Activated CD4-positive, CD25-positive, alpha-beta regulatory T cell treated with anti-CD3 and anti-CD28 coated beads, Interleukin-2, amount 50 U/mL, for 72 hours (primary cell): ENCODE measurements at regions not wholly inside any gene's neighbourhood (a gene's known extent, or its start where the extent isn't known, plus 50 kb on each side); places are given as distances from the start of the nearest gene placed in this dataset.

Experiments used
- DNase-seq: peaks from one replicate; pipeline ENCODE4 v3.0.0; 2021

DNA sequence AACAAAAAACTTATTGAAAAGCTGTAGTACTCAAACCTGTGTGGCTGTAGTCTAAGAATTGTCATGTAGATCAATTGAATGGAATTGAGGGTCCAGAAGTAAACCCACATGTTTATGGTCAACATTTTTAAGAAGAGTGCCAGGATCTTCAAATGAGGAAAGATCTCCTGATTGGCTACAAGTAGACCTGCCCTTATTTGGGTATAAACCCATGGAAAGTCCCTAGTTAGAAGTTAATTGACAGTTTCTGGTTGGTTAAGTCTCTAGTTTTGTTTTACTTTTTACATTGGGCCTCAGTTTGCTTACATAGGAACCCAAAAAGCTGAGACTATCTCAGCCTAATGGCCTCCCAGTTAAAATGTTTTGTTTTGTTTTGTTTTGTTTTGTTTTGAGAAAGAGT, 91.9 kb upstream of the RESF1 start:
- DNase-seq: no peak

DNA sequence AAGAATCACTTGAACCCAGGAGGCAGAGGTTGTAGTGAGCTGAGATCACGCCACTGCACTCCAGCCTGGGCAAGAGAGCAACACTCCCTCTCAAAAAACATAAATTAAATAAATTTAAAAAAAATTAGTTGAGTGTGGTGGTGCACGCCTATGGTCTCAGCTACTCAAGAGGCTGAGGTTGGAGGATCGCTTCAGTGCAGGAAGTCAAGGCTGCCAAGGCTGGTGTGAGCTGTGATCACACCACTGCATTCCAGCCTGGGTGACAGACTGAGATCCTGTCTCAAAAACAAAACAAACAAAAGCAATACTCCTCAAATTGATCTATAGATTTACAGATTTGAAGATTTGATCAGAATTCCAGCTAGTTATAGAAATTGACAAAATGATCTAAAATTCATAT, 92.7 kb upstream of the RESF1 start:
- DNase-seq: no peak

DNA sequence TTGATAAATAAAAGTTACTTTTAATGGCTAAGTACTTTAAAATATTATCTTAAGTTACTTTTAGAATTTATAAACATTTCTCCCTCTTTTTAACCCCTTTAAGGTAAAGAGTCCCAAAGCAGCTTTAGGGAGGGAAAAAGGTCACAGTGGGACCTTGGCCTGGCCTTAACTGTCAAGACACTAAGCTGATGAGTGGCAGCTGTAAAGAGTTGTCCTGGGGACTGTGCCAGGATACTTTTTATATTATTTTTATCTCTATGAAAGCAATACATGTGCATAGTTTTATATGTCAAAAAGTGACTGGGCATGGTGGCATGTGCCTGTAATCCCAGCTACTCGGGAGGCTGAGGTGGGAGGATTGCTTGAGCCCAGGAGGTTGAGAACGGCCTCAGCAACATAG, 94.2 kb upstream of the RESF1 start:
- no peak for DNase-seq

DNA sequence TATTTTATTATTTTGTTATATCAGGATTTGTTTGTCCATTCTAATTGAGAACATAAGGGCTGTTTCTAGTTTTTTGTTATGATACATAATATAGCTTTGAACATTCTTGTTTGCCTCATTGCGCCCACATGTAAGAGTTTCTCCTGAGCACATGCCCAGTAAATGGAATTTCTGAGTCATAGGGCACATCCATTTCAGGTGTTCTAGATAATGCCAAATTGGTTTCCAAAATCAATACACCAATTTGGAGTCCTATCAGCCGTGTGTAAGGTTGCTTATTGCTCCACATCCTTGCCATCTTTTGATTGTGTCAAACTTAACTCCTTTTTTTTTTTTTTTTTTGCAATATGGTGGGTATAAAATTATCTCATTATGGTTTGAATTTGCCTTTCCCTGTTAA, 97.9 kb upstream of the RESF1 start:
- no peak for DNase-seq

DNA sequence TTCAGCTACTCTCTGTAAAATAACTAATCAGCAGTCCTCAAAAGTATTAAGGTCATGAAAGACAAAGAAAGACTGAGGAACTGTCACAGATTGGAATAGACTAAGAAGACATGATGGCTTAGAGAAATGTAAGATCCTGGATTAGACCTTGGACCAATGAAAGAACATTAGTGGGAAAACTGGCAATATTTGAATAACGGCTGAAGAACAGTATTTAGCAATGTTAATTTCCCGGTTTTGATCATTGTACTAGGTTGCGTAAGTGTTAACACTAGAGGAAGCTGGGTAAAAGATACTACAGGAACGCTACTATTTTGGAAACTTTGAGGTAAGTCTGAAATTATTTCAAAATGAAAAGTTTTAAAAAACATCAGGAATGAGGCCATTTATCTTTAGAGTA, 98.8 kb upstream of the RESF1 start:
- DNase-seq: no peak

DNA sequence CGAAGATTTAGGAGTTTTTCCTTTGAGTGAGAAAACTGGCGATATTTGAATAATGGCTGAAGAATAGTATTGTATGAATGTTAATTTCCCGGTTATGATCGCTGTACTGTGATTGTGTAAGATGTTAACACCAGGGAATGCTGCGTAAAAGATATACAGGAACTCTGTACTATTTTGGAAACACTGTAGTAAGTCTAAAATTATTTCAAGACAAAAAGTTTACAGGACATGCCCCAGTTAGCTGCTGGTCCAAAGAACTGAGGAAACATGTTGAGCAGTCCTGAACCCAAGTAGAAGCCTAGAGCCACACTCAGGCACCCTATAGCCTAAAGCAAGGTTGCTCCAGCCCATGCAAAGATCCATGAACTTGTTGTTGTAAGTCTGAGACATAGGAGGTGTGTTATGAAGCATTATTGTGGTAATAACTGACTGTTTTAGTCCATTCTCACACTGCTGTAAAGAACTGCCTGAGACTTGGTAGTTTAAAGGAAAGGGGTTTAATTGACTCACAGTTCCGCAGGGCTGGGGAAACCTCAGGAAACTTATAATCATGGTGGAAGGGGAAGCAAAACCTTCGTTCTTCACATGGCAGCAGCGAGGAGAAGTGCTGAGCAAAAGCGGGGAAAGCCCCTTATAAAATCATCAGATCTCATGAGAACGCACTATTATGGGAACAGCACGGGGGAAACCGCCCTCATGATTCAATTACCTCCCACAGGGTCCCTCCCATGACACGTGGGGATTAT, 99.8 kb upstream of the RESF1 start:
- DNase-seq: no peak

DNA sequence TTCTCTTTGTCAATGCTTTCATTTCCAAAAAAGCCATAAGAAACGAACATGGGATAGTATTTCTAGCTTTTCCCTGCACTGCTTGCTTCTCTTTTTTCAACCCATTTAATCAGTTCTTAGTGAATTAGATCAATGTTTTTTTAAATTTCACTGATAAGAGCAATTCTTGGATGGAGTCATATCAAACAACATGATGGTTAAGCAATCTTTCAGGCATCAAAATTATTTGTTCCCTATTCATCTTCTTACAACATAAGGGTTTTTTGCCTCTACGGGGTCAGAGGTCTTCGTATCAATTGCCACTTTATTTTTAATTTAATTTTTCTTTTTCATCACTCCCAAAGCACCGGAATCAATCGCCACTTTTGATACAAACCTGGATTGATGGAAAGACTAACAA, 103.8 kb upstream of the RESF1 start:
- no peak for DNase-seq

DNA sequence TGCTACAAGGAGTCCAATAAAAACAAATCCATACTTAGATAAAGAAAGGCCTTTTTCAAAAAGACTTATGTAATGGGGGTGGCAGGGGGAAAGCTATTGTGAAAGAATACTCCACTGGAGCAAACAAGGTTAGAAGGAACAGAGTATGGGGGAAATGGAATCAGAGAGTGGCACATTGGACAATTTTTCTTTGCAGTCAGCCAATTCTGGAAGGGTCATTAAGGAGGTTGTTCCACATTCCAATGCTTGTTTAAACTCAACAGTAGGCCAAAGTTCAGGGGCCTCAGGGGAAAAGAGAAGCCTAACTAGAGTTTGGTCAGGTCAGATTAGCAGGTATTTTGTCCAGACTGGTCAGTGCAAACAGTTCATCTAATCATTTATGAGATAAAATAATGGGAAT, 105.2 kb upstream of the RESF1 start:
- DNase-seq: no peak

DNA sequence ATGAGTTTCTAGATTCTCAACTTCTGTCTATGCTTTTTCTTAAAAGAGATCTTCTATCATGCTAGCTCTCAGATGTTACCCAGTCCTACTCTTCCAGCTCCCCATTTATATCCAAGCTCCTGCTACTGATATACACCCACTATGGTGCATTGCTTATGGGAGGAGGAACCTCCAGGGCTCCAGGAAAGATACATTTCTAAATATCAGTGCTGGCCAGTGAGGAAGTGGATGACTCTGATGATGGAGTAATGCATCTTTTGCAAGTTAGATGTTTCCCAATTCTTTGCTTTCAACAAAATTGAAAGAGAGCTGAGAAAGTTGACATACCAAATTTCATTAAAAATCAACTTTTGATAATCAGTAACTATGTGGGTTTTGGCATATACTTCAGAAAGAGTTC, 105.7 kb upstream of the RESF1 start:
- no peak for DNase-seq

DNA sequence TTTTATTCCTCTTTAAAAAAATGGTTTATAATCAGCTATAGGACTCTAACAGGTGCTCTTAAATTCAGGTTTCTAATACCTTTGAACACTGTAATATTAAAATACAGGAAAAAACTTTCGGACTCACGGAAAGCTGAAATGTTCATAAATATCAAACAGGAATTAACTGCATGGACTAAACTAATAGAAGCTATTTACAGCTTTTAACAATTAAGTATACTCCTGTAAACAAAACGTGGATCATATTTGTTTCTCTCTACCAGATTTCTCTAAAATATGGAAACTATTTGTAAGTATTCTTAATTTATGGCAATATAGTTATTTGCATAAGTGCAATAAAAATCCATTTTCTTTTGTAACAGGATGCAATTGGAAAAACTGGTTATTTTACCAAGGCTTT, 108.9 kb upstream of the RESF1 start:
- no peak for DNase-seq

DNA sequence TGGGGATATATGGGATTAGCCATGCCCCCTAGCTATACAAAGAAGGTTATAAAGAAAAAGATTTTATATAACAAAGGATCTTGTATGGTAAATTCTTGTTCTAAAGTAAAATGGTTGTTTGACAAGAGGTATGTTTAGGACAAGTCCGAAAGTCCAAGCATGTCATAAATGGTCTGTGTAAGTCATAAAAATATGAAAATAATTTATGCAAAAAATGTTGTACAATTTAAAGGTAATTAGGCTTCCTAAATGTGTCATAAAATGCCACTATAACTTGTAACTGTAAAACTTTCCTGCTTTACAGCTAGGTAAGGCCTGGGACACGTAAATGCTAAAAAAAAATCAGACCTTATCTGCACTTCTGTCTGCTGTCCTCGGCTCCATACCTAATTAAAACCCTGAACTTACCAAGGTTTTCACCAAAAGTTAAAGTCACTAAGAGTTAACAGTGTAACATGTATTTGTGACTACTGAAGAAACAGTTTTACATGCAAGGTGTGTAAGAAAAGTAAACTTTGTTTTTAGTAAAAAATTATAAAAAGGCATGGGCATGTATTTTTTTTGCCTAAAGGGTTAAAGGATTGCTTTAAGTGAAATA, 110.0 kb upstream of the RESF1 start:
- DNase-seq: no peak

DNA sequence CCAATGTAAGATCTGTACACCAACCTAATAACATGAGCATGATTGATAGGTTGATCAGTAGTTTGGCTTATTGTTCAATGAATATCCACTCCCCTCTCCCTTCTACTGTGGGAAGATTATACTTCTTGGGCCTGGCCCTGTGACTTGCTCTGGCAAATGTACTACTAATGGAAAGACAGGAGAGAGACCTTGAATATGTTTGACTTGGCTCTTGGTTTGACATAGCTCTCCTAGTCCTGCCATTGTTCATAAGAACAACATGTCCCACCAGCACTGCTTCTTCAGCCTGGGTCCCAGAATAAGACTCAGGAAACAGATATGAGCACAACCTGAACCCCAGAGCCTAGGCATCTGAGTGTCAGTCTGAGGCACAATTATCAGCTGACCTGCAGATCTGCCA, 112.8 kb upstream of the RESF1 start:
- no peak for DNase-seq

DNA sequence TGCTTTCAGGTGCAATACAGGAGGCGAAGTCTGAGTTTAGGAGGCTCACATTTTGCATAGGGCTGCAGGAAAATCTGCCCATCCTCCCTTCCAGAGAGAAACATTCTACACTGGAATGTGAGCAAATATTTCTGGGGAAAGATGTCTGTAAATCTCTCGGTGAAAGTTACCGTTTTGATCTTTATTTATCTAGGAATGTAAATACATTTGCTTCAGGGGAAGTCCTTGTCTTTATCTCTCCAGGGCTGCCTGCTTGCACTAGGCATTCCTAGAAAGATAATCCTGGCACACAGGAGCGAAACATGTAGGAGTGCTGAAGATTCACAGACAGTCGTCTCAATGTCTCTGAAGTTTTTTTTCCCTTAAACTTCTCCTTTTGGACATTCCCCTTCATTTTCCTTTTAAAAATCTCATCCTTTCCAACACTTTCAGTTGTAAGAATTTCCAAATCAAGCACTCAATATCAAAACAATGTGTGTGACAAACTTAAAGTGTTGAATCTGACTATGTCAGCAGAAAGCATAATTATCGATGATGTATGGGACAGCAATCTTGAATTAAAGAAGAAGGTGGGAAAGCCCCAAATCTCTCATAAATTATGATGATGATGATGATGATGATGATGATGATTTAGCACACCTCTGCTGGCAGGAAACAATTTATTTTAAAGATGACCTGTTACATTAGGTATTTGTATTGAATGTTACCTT, 113.4 kb upstream of the RESF1 start:
- DNase-seq: no peak

DNA sequence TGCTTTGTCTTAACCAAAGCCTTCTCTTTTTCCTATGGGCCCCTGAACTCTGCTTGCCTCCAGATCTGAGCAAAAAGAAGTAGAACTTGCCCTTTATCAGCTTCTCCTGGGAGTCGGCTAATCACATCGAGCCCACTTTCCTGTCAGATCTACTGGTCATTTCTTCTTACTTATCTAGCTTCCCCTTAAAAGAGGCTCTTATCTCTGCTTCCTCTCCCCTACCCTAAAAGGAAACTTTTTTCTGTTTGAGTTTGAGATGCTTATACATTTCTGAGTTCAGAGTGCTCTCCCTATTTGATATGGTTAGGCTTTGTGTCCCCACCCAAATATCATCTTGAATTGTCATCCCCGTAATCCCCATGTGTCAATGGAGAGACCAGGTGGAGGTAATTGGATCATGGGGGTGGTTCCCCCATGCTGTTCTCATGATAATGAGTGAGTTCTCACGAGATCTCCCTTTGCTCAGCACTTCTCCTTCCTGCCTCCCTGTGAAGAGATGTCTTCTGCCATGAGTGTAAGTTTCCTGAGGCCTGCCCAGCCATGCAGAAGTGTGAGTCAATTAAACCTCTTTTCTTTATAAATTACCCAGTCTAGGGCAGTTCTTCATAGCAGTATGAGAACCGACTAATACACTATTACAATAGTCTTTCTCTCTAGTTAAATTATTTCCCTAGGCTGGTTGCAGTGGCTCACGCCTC, 114.7 kb upstream of the AMN1 start:
- no peak for DNase-seq

DNA sequence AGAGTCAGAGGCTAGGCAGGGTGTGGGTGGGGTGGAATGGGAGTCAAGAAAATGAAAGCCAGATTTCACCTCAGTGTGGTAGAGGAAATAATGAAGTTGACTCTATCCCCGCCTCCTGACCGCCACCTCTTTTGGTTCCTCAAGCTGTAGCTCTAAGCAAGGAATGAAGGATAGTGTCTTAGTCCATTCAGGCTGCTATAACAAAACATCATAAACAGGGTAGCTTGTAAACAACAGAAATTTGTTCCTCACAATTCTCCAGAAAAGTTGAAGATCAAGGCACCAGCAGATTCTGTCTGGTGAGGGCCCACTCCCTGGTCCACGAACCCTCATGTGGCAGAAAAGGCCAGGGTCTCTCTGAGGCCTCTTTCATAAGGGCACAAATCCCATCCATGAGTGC, 109.1 kb upstream of the AMN1 start:
- DNase-seq: no peak

DNA sequence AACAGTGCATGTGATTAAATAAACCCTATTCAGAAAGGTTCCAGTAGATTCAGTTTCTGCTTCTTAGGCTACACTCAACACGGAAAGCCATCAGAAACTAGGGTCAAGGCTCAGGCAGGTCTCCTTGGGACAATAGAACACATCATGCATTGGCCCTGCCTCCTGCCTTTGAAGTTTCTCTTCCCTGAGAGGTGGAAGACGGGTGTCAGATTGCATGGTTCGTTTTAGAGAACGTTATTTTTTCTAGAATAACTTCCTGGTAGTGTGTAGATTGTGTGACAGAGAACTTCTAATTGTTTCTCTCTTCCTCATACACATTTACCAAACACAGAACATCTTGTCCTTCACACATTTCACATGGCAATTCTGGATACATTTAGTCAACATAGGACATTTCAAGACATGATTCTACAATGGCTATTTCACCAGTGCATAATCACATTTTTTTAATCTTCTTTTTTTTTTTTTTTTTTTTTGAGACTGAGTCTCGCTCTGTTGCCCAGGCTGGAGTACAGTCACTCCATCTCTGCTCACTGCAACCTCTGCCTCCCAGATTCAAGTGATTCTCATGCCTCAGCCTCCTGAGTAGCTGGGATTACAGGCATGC, 106.6 kb upstream of the AMN1 start:
- DNase-seq: no peak

DNA sequence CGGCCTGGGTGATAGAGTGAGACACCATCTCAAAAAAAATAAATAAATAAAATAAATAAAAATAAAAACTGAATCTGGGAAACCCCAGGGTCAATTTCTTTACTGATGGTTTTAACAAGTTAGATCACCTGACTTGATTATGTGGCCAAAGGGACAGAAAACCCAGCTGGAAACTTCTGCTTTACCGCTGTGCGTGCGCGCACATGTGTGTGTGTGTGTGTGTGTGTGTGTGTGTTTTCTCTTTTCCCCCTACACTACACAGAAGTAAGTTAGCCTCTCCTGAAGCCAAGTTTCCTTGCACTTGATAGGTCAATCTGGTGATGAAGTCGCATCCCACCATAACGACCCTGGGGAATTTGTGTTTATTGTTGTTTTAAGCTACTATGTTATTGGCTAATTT, 105.3 kb upstream of the AMN1 start:
- no peak for DNase-seq

DNA sequence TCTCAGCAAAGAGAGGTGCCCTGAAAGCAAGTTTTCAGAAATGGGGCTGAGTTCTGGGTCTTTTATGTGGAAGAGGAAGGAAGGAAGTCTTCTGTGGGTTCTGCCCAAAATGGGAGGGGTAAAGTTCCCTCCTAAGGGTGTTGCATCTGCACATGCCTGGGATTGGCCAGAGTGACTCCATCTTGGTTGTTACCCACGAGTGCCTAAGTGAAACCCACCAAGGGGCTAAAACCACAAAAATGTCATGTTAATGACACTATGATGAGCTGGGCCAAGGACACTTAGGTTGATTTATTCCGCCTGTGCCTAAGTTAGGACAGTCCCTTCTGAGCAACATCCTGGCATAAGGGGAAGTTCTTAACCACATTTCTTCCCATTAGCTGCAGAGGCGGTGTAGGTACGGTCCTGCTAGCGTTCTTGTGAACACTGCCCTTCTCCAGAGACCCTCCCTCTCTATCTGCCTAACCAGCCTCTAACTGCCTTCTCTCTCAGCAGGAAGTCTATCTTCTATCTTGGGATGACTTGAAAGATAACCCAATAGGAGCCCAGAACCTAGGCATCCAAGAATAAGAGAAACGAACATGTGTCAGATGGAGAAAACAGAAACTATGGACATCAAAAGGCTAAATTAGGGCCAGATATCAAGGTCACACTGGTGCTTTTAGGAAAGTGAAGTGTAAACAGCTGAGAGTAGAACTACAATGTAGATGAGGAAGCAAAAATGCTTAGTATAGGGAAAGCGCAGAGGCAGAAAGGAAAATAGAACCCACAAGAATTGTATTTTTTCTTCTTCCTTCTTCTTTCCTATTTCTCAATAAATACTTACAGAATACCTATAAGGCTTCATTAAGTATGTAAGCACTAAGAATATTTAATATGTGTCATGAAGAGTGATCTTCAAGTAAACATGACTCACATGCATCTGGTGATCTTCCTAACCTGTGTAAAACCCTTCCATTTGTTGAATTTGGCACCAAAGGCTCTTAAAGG, 104.2 kb upstream of the AMN1 start:
- no peak for DNase-seq

DNA sequence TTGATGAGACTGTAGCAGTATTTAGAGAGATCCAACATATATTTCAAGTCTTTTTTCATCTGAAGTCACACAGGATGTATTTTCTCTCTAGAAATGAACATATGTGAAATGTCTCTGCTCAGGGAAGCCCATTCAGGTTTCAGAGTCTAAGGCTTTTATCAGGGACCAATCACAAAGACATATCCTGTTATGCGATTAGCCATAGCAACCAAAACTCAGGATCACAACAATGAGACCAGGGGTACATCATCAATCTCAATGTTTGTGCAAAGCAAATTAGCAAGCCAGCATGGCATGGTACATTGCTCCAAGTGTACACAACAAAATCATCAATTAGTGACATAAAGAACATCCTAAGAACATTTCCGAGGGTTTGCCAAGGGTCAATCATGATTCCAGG, 99.2 kb upstream of the AMN1 start:
- no peak for DNase-seq

DNA sequence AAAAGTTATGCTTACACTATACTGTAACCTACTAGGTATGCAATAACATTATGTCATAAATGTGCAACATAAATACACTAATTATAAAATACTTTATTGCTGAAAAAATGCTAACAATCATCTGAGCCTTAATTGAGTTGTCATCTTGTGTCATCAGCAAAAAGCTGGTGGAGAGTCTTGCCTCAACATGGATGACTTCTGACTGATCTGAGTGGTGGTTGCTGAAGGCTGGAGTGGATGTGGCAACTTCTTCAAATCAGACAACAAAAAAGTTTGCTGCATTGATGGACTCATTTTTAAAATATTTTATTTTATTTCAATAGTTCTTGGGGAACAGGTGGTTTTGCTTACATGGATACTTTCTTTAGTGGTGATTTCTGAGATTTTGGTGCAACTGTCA, 93.9 kb upstream of the AMN1 start:
- no peak for DNase-seq

DNA sequence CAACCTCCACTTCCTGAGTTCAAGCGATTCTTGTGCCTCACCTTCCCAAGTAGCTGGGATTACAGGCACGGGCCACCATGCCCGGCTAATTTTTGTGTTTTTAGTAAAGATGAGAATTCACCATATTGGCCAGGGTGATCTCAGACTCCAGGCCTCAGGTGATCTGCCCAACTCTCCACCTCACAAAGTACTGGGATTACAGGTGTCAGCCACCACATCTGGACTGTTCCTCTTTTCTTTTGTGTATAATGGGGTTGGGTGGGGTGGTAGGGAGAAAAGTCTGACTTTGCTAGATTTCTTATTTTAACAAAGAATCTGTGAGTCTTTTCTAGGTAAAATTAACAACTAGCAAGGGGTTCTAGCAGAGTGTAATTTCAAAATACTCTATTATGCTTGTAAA, 92.7 kb upstream of the AMN1 start:
- no peak for DNase-seq

DNA sequence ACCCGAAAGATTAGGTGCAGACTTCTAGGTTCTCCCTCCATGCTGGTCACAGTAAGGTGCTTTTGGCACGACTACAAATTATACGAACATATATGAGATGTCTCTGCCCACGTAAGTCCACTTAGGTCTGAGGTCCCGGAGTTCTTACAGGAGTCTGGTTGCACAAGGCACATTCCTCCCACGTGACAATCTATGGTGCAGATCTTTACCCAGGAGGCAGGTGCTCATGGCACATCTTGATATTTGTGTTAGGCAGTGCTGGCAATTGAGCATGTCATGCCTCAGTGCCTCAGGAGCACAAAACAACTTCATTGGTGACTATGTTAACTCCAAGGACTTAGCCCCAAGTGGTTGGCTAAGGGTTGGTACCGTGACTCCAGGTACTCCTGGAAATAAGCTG, 92.0 kb upstream of the AMN1 start:
- DNase-seq: no peak
